NCI-H345 treated with DMSO at 0.1 percent for 48 hours (cell line): ENCODE measurements at regions not wholly inside any gene's neighbourhood (a gene's known extent, or its start where the extent isn't known, plus 50 kb on each side); places are given as distances from the start of the nearest gene placed in this dataset.

Experiments used
- DNase-seq: peaks from one replicate; lab custom pipeline; 2025; ENCODE audit not compliant: unreplicated experiment; lab: John Stamatoyannopoulos, UW

DNA sequence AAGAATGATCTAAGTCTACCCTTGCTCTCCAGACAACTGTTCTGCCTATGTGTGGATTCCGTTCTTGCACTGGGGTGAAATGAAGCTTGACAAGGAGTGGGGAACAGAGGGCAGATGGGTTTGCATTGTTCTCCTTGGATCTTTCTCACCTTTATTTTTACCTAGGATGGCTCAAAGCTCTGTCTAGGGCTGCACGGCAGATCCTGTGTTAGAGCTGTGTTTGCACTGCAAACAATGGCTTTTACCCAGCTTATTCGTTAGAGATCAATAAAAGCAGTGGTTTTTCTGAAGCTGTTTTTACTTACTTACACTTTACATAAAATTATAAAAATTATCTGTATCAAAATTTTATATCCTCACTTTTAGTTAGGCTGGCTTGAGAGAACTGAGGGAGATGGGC is 105.1 kb downstream of the LRIG3 start:
- no peak for DNase-seq

DNA sequence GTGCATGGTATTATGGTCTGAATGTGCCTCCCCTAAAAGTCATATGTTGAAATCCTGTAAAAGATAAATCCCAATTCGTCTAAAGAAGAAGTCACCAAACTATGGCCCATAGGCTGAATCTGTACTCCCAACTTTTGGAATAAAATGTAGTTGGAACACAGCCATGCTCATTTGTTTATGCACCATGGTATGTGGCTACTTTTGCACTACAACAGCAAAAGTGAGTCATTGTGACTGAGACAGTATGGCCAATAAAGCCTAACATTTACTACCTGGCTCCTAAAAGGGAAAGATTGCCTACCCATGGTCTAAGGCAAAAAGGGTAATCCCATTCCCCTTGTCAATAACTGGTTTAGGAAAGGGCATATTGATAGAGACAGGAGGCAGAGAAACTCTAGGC is 101.8 kb downstream of the LRIG3 start:
- DNase-seq: no peak

DNA sequence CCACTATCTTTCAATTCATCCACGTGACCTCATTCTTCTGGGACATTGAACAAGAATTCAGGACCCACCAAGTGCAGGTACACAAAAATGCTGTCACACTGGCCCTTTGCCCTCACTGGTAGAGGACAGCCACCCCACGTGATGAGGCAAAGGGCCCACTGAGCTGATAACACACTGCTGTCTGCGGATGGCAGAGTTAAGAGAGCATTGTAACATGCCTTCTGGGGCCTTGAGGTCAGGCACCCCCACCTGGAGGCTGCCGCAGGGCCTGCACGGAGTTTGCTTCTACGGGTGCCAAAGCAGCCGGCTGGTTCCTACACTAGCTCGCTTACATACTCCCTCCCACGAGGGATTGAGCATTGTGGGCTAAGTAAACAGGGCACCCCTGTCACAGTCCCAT is 101.0 kb downstream of the LRIG3 start:
- DNase-seq: no peak

DNA sequence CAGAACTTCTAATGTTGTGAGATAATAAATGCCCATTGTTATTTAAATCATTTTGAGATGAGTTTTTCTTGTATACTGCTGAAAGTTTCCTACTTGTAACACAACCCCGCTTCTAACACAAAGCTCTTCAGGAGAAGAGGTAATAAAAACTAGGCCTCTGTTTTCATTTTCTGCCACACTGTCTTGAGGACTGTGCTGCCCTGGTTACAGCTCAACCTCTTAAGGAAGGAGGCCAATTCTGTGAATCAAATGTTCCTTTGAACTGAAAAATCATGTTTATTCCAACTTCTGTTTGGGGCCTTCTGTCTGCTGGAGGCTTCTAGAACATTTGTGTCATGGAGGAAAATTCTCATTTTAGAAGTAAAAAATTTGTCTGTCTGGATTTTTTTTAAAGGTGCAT is 100.3 kb downstream of the LRIG3 start:
- DNase-seq: no peak
